Sigmoid colon (tissue), 3 donors: ENCODE measurements at regions not wholly inside any gene's neighbourhood (a gene's known extent, or its start where the extent isn't known, plus 50 kb on each side); places are given as distances from the start of the nearest gene placed in this dataset.

Source experiments
- CTCF ChIP-seq, 4 experiments: fragments of 450-650 bp in 3 of 4; fragments of 200-600 bp in 1 of 4; IDR thresholded peaks; one replicate each; pipeline ENCODE4 v1.5.1; 2016 to 2019; ENCODE audit warnings: antibody characterized with exemption in 4 of 4, mild to moderate bottlenecking in 3 of 4, moderate library complexity in 2 of 4
- POLR2A ChIP-seq, 2 donors: fragments of 450-650 bp; IDR thresholded peaks; one replicate each; pipeline ENCODE4 v1.6.1; 2016; ENCODE audit warnings: antibody characterized with exemption in 2 of 2, mild to moderate bottlenecking in 2 of 2, moderate library complexity in 2 of 2

GRCh38 chr6:81194374-81194773 is 558.1 kb downstream of the TENT5A start:
- no peak for TF ChIP-seq CTCF (IDR thresholded peaks at IDR 0.05)
- no peak for TF ChIP-seq POLR2A (IDR thresholded peaks at IDR 0.05)
